ENCODE measurements at regions not wholly inside any gene's neighbourhood (a gene's known extent, or its start where the extent isn't known, plus 50 kb on each side); places are given as distances from the start of the nearest gene placed in this dataset.

DNA sequence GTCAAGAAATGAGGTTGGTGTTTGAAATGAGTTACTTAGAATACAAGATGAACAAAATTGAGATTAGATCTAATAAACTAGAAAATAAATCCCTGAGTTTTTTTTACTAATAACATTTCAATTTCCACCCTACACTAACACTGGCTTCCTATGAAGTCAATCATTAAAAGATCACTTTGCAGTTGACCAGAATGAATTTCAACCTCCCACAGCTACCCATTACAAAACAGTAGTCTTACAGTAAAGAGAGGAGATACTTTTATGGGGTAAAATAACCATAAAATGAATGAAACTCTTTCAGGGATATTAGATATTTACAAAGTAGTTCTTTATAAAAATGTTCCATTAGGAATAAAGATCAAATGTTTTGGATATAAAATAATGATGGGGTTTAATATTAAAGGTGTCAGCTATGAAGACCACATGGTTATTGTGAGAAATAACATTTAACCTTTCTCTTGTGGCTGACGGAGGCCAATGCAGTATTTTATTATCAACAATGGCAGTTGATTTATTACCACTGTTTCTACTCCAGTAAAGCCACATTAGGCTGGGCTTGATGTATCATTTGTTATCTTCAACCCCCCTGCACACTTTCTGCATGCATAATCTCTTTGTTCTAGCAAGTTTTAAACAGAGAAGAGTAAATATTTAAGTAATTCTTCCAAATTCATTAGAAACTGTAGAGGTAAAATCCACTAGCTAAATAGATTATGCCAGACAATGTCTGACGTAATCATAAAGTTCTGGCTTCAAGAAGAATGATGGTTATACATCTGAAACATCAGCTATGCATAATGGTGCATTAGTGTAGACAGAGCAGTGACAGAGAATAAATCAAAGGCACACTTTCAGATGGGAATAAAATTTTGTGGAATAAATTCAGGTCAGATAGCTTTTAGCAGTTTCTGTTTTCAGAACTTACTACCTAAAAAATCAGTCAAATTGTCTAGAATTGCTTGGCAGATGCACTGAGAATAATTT is 516.6 kb downstream of the PCDH18 start:
- ATAC-seq: no peak
- DNase-seq (ENCODE audit: low spot score): no peak
- intact Hi-C loops (cut with DNase I): no loop called here

GRCh38 chr4:137000432-137000831 is 531.9 kb downstream of the PCDH18 start:
- intact Hi-C loops (cut with DNase I): loop anchor here (5.0 kb wide), 1 partner anchor 1593 kb away; no protein-coding TSS in a partner anchor
- DNase-seq (ENCODE audit: low spot score): no peak
- peak; percentile 20 for ATAC-seq

GRCh38 chr4:136992032-136992431 is 540.3 kb downstream of the PCDH18 start:
- ATAC-seq: no peak
- intact Hi-C loops (cut with DNase I): no loop called here
- no peak for DNase-seq (ENCODE audit: low spot score)

- intact Hi-C loops (cut with DNase I): no loop called here
- no peak for DNase-seq (ENCODE audit: low spot score)
- ATAC-seq: no peak
Observed at GRCh38 chr4:136985683-136986082, 546.6 kb downstream of the PCDH18 start.

DNA sequence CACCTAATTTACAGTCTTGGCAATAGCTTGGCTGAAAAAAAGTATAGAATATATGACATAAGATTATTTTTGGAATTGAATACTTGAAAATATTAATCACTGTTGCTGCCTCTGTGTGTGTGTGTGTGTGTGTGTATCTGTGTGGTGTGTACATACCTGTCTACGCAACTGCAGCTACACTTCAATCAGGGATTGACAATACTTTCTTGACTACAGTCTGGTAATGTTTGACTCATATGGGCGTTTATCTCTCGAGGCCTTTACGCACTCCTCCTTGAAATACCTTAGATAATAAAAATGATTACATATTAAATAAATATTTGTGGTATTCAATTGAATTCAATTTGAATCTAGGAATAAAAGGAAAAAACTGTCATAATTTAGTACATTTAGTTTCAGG is 565.2 kb downstream of the PCDH18 start:
- intact Hi-C loops (cut with DNase I): no loop called here

GRCh38 chr4:136965478-136965877 is 566.8 kb downstream of the PCDH18 start:
- intact Hi-C loops (cut with DNase I): no loop called here
- ATAC-seq (no peak), DNase-seq (ENCODE audit: low spot score) (no peak)

More for the DNA sequence above, 565.2 kb downstream of the PCDH18 start:
- ATAC-seq (no peak), DNase-seq (ENCODE audit: low spot score) (no peak)

DNA sequence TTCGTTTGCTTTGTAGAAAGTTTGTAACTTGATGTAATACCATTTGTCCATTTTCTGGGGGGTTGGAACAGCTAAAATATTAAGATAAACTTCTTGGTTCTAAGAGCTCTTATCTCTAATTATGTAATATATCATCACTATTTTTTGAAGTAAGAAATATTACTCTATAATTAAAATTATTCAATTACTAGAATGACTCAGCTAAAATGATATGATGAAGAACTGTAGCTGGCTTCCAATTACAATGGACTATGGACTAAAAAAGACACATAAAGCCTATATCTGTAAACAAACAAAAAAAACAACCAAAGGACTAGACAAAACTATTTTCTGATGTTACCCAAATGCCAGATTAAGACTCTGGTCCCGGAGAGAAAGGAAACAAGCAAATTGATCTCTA is 569.4 kb downstream of the PCDH18 start:
- DNase-seq (ENCODE audit: low spot score) (no peak), ATAC-seq (no peak)
- intact Hi-C loops (cut with DNase I): loop anchor here (5.0 kb wide), 1 partner anchor 904 kb away; no protein-coding TSS in a partner anchor

- ATAC-seq: no peak
- no peak for DNase-seq (ENCODE audit: low spot score)
- intact Hi-C loops (cut with DNase I): no loop called here
Observed at GRCh38 chr4:136946307-136946907, 585.9 kb downstream of the PCDH18 start.

- intact Hi-C loops (cut with DNase I): no loop called here
- ATAC-seq (no peak), DNase-seq (ENCODE audit: low spot score) (no peak)
Observed at GRCh38 chr4:136939781-136940180, 592.5 kb downstream of the PCDH18 start.

DNA sequence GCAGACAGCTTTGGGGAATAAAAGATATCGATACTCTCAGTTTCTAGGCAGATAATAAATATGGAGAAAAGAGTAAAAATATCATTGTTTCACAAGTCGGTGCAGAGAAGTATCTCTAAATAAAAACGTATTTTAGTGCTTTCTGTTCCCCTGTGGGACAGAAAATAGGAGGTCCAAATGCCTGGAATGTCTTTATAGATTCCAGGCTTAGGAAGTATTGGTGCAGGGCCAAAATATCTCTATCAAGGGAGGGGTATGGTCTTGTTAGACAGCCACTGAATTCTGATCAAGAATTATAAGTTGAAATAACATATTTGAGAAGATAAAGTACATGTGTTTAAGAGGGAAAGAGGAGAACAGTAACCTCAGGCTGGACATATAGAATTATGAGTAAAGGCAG is 596.4 kb downstream of the PCDH18 start:
- DNase-seq (ENCODE audit: low spot score) (no peak), ATAC-seq (no peak)
- intact Hi-C loops (cut with DNase I): no loop called here

- intact Hi-C loops (cut with DNase I): no loop called here
- ATAC-seq (no peak), DNase-seq (ENCODE audit: low spot score) (no peak)
Observed at GRCh38 chr4:136935305-136935704, 597.0 kb downstream of the PCDH18 start.

GRCh38 chr4:136934601-136935000 is 597.7 kb downstream of the PCDH18 start:
- DNase-seq (ENCODE audit: low spot score) (no peak), ATAC-seq (no peak)
- intact Hi-C loops (cut with DNase I): no loop called here

- intact Hi-C loops (cut with DNase I): no loop called here
- ATAC-seq (no peak), DNase-seq (ENCODE audit: low spot score) (no peak)
Observed at GRCh38 chr4:136931781-136932180, 600.5 kb downstream of the PCDH18 start.

DNA sequence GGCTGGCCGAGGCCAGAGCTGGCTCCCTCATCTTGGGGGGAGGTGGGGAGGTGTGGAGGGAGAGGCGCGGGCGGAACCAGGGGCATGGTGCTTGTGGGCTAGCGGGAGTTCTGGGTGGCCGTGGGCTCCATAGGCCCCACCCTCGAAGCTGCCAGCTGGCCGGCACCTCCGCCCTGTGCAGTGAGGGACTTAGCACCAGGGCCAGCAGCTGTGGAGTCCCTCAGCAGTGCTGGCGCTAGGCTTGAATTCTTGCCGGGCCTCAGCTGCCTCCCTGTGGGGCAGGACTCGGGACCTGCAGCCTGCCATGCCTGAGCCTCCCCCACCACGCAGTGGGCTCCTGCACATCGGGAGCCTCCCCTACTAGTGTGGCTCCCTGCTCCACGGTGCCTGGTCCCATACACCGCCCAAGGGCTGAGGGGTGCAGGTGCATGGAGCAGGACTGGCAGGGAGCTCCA is 603.3 kb downstream of the PCDH18 start:
- no peak for ATAC-seq
- intact Hi-C loops (cut with DNase I): no loop called here
- no peak for DNase-seq (ENCODE audit: low spot score)

DNA sequence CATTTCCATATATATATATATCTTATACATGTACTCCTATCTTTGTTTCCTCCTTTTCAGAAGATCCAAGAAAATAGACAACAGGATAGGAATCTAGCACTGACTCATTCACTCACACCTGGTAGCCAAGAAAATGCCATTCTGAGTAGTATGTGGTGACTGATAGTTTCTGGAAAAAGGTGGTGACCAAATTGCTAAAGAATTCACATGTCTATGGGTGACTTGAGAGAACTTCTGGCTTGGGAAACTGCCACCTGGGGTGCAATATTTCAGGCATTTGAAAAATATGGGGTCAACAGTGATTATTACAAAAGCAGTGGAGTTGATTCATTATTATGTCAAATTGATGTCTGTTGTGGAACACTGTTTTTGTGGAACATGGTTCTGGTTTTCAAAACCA is 605.1 kb downstream of the PCDH18 start:
- intact Hi-C loops (cut with DNase I): no loop called here
- no peak for DNase-seq (ENCODE audit: low spot score)
- no peak for ATAC-seq

DNA sequence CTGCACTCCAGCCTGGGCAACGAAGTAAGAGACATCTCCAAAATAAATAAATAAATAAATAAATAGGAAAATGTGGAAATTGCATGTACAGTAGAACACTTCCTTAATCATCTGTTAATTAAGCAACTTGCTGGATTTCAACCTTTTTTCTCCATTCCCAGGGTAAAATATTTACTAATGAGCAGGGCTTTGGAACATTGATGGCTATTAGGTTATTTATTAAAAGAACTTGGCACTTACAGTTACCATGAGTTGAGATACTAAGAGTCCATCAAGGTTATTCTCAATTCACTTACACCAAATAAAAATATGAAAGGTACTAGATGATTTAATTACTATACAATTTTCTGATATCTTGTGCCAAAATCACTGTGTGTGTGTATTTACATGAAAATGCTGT is 607.1 kb downstream of the PCDH18 start:
- ATAC-seq (no peak), DNase-seq (ENCODE audit: low spot score) (no peak)
- intact Hi-C loops (cut with DNase I): no loop called here

- DNase-seq (ENCODE audit: low spot score) (no peak), ATAC-seq (no peak)
- intact Hi-C loops (cut with DNase I): no loop called here
Observed at GRCh38 chr4:136922066-136922465, 610.2 kb downstream of the PCDH18 start.

- intact Hi-C loops (cut with DNase I): no loop called here
- ATAC-seq (no peak), DNase-seq (ENCODE audit: low spot score) (no peak)
Observed at GRCh38 chr4:136920092-136920881, 612.0 kb downstream of the PCDH18 start.

DNA sequence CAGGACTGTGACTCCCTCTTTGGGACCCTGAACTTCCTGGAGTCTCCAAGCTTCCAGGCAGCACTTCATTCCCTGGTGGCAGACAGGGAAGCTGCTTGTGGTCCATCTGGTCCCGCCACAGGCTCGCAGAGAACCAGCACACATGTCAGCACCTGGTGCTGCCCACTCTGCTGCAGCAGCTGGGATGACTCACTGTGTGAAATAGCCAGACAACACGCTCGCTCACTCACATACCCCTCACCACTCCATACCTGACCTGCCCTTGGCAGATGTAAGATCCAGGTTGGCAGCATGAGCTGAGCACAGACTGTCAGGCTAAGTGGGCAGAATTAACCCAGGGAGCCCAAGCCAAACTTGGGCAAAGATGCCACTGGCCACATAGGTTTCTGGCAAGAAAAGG is 613.5 kb downstream of the PCDH18 start:
- ATAC-seq (no peak), DNase-seq (ENCODE audit: low spot score) (no peak)
- intact Hi-C loops (cut with DNase I): no loop called here

Measured in sciatic nerve (tissue), 2 donors.